Ascending aorta (tissue), 2 donors: ENCODE measurements at regions not wholly inside any gene's neighbourhood (a gene's known extent, or its start where the extent isn't known, plus 50 kb on each side); places are given as distances from the start of the nearest gene placed in this dataset.

Experiments
- DNase-seq, 2 donors: peaks; one replicate each; pipeline ENCODE4 v3.0.0-alpha.2; 2019; ENCODE audit warnings: low spot score in 2 of 2
- H3K27ac ChIP-seq, 2 donors: fragments of 200-600 bp; sonication (generic); one replicate each; pipeline ENCODE4 v1.5.1; 2016 to 2017; ENCODE audit warnings: mild to moderate bottlenecking in 1 of 2
- H3K27me3 ChIP-seq: fragments of 200-600 bp; sonication (generic); one replicate; pipeline ENCODE4 v1.5.1; 2017
- H3K36me3 ChIP-seq, 2 donors: fragments of 200-600 bp; sonication (generic); one replicate each; pipeline ENCODE4 v1.5.1; 2016
- H3K4me1 ChIP-seq, 2 donors: fragments of 200-600 bp; sonication (generic); one replicate each; pipeline ENCODE4 v1.5.1; 2016 to 2017; ENCODE audit warnings: mild to moderate bottlenecking in 1 of 2
- H3K4me3 ChIP-seq, 2 donors: fragments of 200-600 bp; sonication (generic); one replicate each; pipeline ENCODE4 v1.5.1; 2016 to 2017; ENCODE audit warnings: mild to moderate bottlenecking in 1 of 2
- H3K9me3 ChIP-seq, 2 donors: fragments of 200-600 bp; sonication (generic); one replicate each; pipeline ENCODE4 v1.5.1; 2016
- CTCF ChIP-seq, 3 experiments: fragments of 200-600 bp in 2 of 3; fragments of 450-650 bp in 1 of 3; sonication (generic) in 2 of 3; IDR thresholded peaks; one replicate each; pipeline ENCODE4 v1.5.1; 2016 to 2019; ENCODE audit warnings: antibody characterized with exemption in 3 of 3, mild to moderate bottlenecking in 1 of 3, moderate library complexity in 1 of 3
- intact Hi-C: fragments of 100-400 bp; cut with DNase I; formaldehyde crosslinking; loops from one replicate; pipeline ENCODE4 v1.15.1; 2023

GRCh38 chr5:60417500-60418181 lies 282.3 kb downstream of the DEPDC1B start:
- intact Hi-C loops = no loop called here
- DNase-seq = no peak
- TF ChIP-seq CTCF (IDR thresholded peaks at IDR 0.05) = no peak
- Histone ChIP-seq H3K9me3 (peaks cover 0 to 11% of the 10 kb centered on the region in 2 donors), H3K27ac (peak overlapping the region in 1 of 2 donors; percentile 8), H3K4me1 (peaks cover 0 to 3% of the 10 kb centered on the region in 2 donors), H3K36me3 (peaks cover 0 to 3% of the 10 kb centered on the region in 2 donors), H3K27me3 (no peaks in the 10 kb centered on the region), H3K4me3 (no peak overlapping the region)

- intact Hi-C loops = no loop called here
- peaks cover 0 to 7% of the 10 kb centered on the region in 2 donors for H3K9me3 ChIP-seq
- no peak for TF ChIP-seq CTCF (IDR thresholded peaks at IDR 0.05)
Observed at GRCh38 chr5:60415443-60415842, 284.5 kb downstream of the DEPDC1B start.

DNA sequence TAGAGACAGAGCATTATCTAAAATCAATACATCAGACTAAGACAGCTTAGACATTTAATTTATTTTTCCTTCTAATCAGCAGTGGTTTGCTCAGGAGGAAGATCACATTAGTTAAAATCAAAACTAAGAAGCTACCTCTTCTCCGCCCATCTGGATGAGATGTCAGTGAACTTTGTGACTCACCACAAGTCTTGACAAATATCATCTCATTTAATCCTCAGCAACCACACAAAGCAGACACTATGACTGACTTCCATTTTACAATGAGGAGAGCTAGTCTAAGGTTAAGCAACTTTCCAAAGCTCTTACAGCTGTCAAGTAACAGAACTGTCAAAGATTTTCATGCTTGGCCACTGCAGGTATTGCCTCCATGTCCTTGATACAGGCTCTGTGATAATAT lies 289.5 kb downstream of the DEPDC1B start:
- TF ChIP-seq CTCF (IDR thresholded peaks at IDR 0.05) = no peak
- intact Hi-C loops = no loop called here
- no peaks in the 10 kb centered on the region for H3K9me3 ChIP-seq
- no peaks in the 10 kb centered on the region for H3K36me3 ChIP-seq
- no peaks in the 10 kb centered on the region for H3K27me3 ChIP-seq
- H3K27ac ChIP-seq = no peak overlapping the region
- H3K4me3 ChIP-seq = no peak overlapping the region
- DNase-seq = no peak
- H3K4me1 ChIP-seq = no peaks in the 10 kb centered on the region

More at GRCh38 chr5:60415443-60415842, 284.5 kb downstream of the DEPDC1B start:
- no peak for DNase-seq
- H3K27ac ChIP-seq = no peak overlapping the region
- H3K27me3 ChIP-seq = no peaks in the 10 kb centered on the region
- H3K36me3 ChIP-seq = no peaks in the 10 kb centered on the region
- H3K4me1 ChIP-seq = peaks cover 0 to 3% of the 10 kb centered on the region in 2 donors
- no peak overlapping the region for H3K4me3 ChIP-seq

DNA sequence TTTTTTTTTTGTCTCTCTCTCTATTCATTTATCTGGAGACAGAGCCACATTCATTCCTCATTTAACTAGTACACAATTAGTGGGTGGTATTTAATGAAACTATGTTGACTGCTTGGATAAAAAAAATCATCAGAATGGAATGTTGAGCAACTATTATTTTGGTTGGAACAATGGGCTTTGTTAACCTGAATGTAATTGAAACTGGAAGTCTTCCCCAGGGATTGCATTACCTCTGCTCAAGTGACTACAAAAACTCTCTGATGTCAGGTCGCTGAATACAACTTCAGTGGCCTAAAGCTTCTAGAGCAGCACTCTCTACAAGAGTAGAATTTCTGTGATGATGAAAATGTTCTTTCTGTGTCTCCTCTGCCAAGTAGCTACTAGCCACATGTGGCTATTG lies 295.8 kb downstream of the DEPDC1B start:
- Histone ChIP-seq H3K4me3 (no peak overlapping the region), H3K27me3 (no peaks in the 10 kb centered on the region), H3K27ac (peak overlapping the region in 1 of 2 donors; percentile 35), H3K36me3 (no peaks in the 10 kb centered on the region), H3K4me1 (peaks cover 0 to 18% of the 10 kb centered on the region in 2 donors), H3K9me3 (no peaks in the 10 kb centered on the region)
- intact Hi-C loops = no loop called here
- DNase-seq = no peak
- no peak for TF ChIP-seq CTCF (IDR thresholded peaks at IDR 0.05)

DNA sequence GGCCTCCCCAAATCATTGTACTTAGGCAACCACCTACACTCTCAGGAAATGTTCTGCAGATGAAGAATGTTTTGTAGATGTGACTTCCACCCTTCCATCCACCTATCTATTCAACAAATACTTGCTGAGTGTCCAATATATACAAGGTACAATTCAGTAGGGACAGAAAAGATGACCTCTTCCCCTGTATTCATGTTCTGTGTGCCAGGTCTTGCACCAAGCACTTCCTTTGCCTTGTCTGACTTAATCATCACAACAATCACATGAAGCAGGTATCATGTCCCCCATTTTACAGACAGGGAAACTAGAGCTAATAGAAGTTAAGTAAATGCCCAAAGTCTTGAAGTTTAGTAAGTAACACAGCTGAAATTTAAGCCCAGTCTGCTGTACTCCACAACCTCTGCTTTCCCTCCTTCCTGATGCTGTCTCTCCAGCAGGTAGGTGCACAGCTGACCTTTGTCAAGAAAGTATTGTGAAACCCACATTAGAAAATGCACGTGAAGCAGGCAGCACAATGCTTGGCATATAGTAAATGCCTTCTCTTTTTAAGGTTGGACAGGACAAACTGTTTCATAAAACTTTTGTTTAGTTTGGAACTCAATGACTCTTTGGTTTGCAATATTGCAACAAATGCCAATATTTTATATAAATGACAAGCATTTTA lies 296.5 kb downstream of the DEPDC1B start:
- Histone ChIP-seq H3K27ac (peak overlapping the region in 1 of 2 donors; percentile 13), H3K36me3 (no peaks in the 10 kb centered on the region), H3K27me3 (no peaks in the 10 kb centered on the region), H3K4me3 (no peak overlapping the region), H3K9me3 (no peaks in the 10 kb centered on the region), H3K4me1 (peaks cover 0 to 18% of the 10 kb centered on the region in 2 donors)
- intact Hi-C loops = no loop called here
- TF ChIP-seq CTCF (IDR thresholded peaks at IDR 0.05) = no peak
- DNase-seq = no peak
